ELF-1 (cell line): ENCODE measurements at regions not wholly inside any gene's neighbourhood (a gene's known extent, or its start where the extent isn't known, plus 50 kb on each side); places are given as distances from the start of the nearest gene placed in this dataset.
"Not testable (repeated sequence)": the region's sequence is repeated elsewhere in the genome, so short reads cannot be mapped to it uniquely, and the experiment has no call there.

Experiments used
- DNase-seq: peaks from one replicate; pipeline ENCODE4 v3.0.0-alpha.2; 2016; ENCODE audit warnings: low read depth, low spot score

DNA sequence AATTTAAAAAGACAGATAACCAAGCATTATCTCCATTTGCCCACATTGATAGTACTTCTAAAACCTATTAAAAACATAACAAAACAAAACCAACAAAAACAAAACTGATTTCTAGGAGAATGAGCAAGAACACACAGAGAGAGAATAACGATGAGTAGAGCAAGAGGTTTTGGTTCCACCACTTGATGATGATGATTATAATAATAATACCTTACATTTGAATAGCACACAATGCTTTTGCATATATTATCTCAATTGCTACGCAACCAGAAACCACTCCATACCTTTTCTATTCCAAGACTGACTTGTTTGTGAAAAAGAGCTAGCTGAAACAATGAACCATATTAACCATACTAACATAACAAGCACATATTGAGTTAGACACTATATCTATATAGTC lies 1090.9 kb downstream of the SH3BGRL start:
- no peak for DNase-seq

GRCh38 chrX:82320569-82320968 lies 1118.7 kb downstream of the SH3BGRL start:
- no peak for DNase-seq

DNA sequence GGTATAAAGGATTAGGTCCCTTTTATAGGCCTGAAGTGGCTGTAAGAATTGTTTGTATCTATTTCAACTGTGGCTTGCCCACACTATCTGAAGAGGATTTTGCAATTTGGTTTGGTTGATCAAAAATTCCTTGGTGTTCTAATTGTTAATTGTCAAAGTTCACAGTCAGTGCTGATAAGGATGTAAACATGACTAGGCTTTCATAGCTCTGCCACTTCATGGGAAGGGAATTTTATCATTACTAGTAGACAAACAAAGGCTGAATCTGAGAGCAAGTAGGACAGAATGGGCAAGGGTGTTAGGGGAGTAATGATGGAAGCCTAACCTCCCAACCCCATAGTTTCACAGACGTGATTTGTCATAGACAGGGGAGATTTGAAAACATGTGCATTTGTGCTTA lies 1131.7 kb downstream of the SH3BGRL start:
- DNase-seq = no peak

- DNase-seq = peak; percentile 6
Observed at GRCh38 chrX:82335772-82336171, 1133.9 kb downstream of the SH3BGRL start.

- DNase-seq = no peak
Observed at GRCh38 chrX:82342531-82342930, 1140.6 kb downstream of the SH3BGRL start.

- no peak for DNase-seq
Observed at GRCh38 chrX:82362550-82362949, 1145.5 kb upstream of the POU3F4 start.

- DNase-seq = no peak
Observed at GRCh38 chrX:82362990-82363389, 1145.1 kb upstream of the POU3F4 start.

DNA sequence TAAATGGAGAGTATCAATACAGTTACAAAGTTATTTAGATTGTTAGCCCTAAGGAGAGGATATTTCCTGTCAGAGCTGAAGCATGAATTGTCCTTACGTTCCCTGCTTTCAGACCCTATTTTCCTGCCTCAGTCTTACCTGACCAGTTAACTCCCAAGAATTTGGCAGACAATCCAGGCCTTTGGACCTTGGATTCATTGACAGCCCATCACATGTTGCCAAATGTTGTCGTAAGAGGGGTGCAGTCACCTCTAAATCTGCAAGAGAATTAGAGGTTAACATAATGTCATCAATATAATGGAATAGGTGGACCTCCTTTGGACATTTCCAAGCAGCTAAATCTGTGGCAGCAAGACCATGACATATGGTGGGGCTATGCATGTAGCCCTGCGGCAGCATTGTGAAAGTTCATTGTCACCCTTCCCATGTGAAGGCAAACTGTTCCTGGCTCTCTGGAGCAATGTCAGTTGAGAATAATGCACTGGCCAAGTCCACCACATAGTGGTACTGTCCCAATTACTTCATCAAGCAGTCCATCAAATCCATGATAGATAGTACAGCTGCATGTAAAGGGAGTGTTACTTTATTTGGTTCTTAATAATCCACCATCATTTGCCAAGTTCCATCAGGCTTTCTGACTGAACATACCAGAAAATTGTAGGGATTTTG lies 1137.0 kb upstream of the POU3F4 start:
- no peak for DNase-seq

DNA sequence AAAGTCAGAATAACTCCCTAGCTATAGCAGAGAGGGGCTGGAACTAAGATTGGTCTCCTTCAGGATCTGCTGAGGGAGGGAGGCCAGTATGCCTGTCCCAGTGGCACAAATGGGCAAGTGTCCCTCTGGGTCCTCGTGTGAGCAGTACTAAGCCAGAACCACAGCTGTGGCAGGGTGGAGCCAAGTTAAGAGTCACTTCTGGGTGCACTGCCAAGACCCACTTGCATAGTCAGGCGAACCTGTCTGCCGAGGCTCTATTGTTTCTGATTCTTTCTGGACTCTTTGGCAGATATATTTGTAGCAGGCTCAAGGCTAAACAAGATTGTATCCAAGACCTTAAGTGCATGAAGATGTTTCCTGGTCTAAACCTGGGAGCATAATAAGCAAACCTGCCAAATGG lies 1123.7 kb upstream of the POU3F4 start:
- DNase-seq = no peak

DNA sequence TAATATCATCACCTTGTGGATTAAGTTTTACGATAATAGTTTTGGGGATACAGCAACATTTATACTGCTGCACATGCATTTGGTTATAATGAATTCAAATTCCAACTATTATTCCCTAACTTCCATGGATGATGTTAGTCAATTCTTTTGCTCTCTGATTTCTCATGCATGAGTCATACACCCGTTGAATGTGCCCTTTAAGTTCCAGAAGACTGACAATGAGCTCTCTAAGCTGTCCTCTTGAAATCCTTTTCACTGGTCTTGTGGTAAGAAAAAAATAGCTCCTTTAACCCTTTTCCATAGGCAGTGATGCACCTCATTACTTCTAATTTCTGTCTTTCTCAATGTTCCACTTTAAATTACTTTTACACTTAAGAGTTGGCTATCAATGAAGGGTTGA lies 1095.2 kb upstream of the POU3F4 start:
- no peak for DNase-seq

GRCh38 chrX:82442281-82442680 lies 1065.8 kb upstream of the POU3F4 start:
- no peak for DNase-seq

DNA sequence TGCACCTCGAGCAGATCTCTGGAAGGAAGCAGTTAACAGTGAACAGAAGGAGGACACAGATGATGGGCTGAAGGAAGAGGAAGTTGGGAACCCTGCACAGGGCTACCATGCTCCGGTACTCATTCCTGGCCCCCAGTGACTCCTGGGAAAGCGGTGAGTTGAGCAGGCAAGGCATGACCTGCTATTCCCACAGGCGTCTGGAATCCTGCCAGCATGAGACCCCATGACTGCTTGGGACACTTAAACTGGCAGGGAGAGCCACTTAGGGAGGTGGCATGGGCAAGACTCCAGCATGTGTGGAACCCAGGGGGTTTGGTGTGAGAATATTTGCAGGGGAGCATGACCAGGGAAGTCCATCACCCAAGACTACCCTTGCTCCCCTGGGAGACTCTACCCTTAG lies 1056.4 kb upstream of the POU3F4 start:
- no peak for DNase-seq

- DNase-seq = not testable (repeated sequence)
Observed at GRCh38 chrX:82455852-82456251, 1052.2 kb upstream of the POU3F4 start.

GRCh38 chrX:82458207-82458754 lies 1049.8 kb upstream of the POU3F4 start:
- no peak for DNase-seq

DNA sequence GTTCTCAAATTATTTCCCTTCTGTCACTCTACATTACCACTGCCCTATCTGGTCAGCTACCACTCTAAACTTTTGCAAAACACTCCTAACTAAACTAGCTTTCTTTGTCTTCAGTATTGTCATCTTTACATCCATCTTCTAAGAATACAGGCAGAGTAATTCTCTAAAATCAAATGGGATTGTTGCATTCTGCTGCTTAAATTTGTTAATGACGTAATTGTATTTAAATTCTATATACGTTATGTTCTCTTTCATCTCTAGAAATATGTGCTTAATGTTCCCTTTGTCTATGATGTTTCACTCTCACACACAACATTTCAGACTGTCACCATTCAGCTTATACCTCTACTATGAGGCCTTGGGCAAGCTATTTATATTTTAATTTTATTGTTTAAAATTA lies 1041.1 kb upstream of the POU3F4 start:
- DNase-seq = no peak
